ENCODE measurements at regions not wholly inside any gene's neighbourhood (a gene's known extent, or its start where the extent isn't known, plus 50 kb on each side); places are given as distances from the start of the nearest gene placed in this dataset. TPM values are rescaled to one million over a fixed set of nuclear protein-coding genes. Genes with fewer than 3 reads are reported as not detected.

DNA sequence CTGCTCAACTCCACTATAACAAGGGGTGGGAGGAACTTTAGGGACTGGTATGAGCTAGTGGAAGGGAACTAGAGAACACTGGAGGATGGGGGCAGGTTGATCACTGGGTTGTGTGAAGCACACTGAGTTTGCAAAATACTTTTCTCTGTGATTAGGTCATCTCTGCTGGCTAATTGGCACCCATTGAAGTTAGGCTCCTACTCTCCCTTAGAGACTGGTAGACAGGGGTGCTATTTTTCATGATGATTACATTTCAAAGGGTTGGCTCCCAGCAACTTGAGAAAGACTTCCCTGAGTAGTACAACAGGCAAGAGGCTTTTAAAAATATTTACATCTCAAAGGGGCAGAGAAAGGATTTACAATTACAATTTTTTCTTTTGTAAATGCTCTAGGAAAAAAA lies 50.4 kb upstream of the MTAP start:
- Histone ChIP-seq H3K4me1 (no peaks in the 10 kb centered on the region), H3K27me3 (no peaks in the 10 kb centered on the region), H3K9me3 (no peaks in the 10 kb centered on the region), H3K27ac (no peak overlapping the region), H3K36me3 (no peaks in the 10 kb centered on the region), H3K4me3 (replicated peaks in 1 of 3) (no peak overlapping the region)
- intact Hi-C loops (cut with DNase I) = no loop called here
- no peak for TF ChIP-seq CTCF (IDR thresholded peaks at IDR 0.05)
- no peak for TF ChIP-seq POLR2A (IDR thresholded peaks at IDR 0.05)
- DNase-seq = no peak

Small RNAs in the stretch of these regions (small RNA-seq; reads per million reads assigned to genes)
- gene RN7SL151P = not detected
